ENCODE measurements at regions not wholly inside any gene's neighbourhood (a gene's known extent, or its start where the extent isn't known, plus 50 kb on each side); places are given as distances from the start of the nearest gene placed in this dataset.
A peak's percentile ranks its signal among the peaks of the same experiment; 100 is the strongest.

- peak overlapping the region; percentile 57 for H3K4me2 ChIP-seq (ENCODE audit: low read length)
These were observed 271.3 kb upstream of the CNTNAP2 start for GRCh38 chr7:145845345-145845744.

DNA sequence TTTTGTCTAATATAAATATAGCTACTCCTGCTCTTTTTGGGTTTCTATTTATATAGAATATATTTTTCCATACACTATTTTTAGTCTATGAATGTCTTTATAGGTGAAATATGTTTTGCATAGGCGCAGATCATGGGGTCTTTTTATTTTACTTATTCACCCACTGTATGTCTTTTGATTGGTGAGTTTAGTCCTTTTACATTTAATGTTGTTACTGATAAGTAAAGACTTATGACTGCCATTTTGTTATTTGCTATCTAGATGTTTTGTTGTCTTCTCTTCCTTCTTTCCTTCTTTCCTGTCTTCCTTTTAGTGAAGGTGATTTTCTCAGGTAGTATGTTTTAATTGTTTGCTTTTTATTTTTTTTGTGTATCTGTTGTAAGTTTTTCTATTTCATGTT is 276.8 kb upstream of the CNTNAP2 start:
- no peak overlapping the region for H3K9ac ChIP-seq (ENCODE audit: low read length)
- H3K4me1 ChIP-seq (ENCODE audit: insufficient read depth, low read length, severe bottlenecking) = peaks cover 20% of the 10 kb centered on the region
- no peak overlapping the region for H3K4me3 ChIP-seq (ENCODE audit: low read depth, low read length, poor library complexity, severe bottlenecking)
- H3K9me3 ChIP-seq (ENCODE audit: low read length) = peaks cover 5% of the 10 kb centered on the region; the same call in 1 of the 2 replicates
- no peaks in the 10 kb centered on the region for H4K20me1 ChIP-seq (ENCODE audit: insufficient read depth, low read length)
- no peaks in the 10 kb centered on the region for H3K36me3 ChIP-seq (ENCODE audit: insufficient read depth, low read length)
- H3K9me2 ChIP-seq (ENCODE audit: low read depth, low read length) = no peaks in the 10 kb centered on the region
- H3K27ac ChIP-seq (ENCODE audit: low read depth, low read length, poor library complexity, severe bottlenecking) = no peak overlapping the region
- no peaks in the 10 kb centered on the region for H3K79me2 ChIP-seq (ENCODE audit: insufficient read depth, low read length)
- no peaks in the 10 kb centered on the region for H3F3A ChIP-seq (ENCODE audit: insufficient read depth, low read length)
- H2AFZ ChIP-seq (ENCODE audit: low read length) = no peak overlapping the region
- H3K27me3 ChIP-seq (ENCODE audit: insufficient read depth, low read length) = no peaks in the 10 kb centered on the region
- no peak overlapping the region for H3K4me2 ChIP-seq (ENCODE audit: low read length)
- TF ChIP-seq, protein P1, sequence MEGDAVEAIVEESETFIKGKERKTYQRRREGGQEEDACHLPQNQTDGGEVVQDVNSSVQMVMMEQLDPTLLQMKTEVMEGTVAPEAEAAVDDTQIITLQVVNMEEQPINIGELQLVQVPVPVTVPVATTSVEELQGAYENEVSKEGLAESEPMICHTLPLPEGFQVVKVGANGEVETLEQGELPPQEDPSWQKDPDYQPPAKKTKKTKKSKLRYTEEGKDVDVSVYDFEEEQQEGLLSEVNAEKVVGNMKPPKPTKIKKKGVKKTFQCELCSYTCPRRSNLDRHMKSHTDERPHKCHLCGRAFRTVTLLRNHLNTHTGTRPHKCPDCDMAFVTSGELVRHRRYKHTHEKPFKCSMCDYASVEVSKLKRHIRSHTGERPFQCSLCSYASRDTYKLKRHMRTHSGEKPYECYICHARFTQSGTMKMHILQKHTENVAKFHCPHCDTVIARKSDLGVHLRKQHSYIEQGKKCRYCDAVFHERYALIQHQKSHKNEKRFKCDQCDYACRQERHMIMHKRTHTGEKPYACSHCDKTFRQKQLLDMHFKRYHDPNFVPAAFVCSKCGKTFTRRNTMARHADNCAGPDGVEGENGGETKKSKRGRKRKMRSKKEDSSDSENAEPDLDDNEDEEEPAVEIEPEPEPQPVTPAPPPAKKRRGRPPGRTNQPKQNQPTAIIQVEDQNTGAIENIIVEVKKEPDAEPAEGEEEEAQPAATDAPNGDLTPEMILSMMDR (IDR thresholded peaks at IDR 0.05; ENCODE audit: low read length) = no peak
- TF ChIP-seq EZH2 (IDR thresholded peaks at IDR 0.05; ENCODE audit: borderline replicate concordance, low read length) = no peak

More at GRCh38 chr7:145845345-145845744, 271.3 kb upstream of the CNTNAP2 start:
- Histone ChIP-seq H3K4me3 (ENCODE audit: low read depth, low read length, poor library complexity, severe bottlenecking) (peak overlapping the region; percentile 42), H3K36me3 (ENCODE audit: insufficient read depth, low read length) (no peaks in the 10 kb centered on the region), H3K9ac (ENCODE audit: low read length) (peak overlapping the region; percentile 28), H3K9me3 (ENCODE audit: low read length) (no peaks in the 10 kb centered on the region; the same call in 1 of the 2 replicates), H3K27ac (ENCODE audit: low read depth, low read length, poor library complexity, severe bottlenecking) (peak overlapping the region; percentile 88), H3K27me3 (ENCODE audit: insufficient read depth, low read length) (no peaks in the 10 kb centered on the region), H2AFZ (ENCODE audit: low read length) (0 out of 2 replicates have a peak overlapping the region, but pooled peaks have one; percentile 5), H3K9me2 (ENCODE audit: low read depth, low read length) (no peaks in the 10 kb centered on the region), H3K79me2 (ENCODE audit: insufficient read depth, low read length) (no peaks in the 10 kb centered on the region), H3K4me1 (ENCODE audit: insufficient read depth, low read length, severe bottlenecking) (peaks cover 56% of the 10 kb centered on the region), H3F3A (ENCODE audit: insufficient read depth, low read length) (no peaks in the 10 kb centered on the region), H4K20me1 (ENCODE audit: insufficient read depth, low read length) (no peaks in the 10 kb centered on the region)
- no peak for TF ChIP-seq EZH2 (IDR thresholded peaks at IDR 0.05; ENCODE audit: borderline replicate concordance, low read length)
- TF ChIP-seq, protein P1 (IDR thresholded peaks at IDR 0.05; ENCODE audit: low read length) = no peak

DNA sequence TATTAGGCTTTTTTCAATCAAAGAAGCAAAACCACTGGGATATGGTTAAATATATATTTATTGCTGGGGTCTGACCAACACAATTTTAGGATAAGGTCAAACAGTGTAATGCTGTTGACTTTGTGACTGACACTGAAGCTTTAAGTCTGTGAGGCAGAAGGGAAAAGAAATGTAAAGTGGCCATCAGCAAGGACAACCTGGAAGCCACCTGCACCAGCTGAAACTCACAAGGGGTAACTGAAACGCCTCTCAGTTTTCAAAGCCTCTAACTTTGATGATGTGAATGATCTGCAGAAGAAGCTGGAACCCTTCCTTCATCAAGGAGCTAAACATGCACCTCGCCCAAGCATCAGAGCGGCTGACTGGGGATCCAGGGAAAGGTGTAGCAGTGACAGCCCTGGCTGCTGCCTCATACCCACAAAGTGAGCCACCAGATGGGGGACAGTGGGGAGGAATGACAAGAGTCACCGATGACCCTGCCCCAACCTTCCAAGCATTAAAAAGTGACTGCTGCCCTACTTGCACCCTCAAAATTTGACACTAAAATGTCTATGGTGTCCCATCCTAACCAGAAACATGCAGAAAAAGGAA is 284.9 kb upstream of the CNTNAP2 start:
- Histone ChIP-seq H3K27ac (ENCODE audit: low read depth, low read length, poor library complexity, severe bottlenecking) (no peak overlapping the region), H3K4me2 (ENCODE audit: low read length) (no peak overlapping the region), H3K36me3 (ENCODE audit: insufficient read depth, low read length) (no peaks in the 10 kb centered on the region), H3K27me3 (ENCODE audit: insufficient read depth, low read length) (no peaks in the 10 kb centered on the region), H3K79me2 (ENCODE audit: insufficient read depth, low read length) (no peaks in the 10 kb centered on the region), H3K4me3 (ENCODE audit: low read depth, low read length, poor library complexity, severe bottlenecking) (no peak overlapping the region), H3K9ac (ENCODE audit: low read length) (no peak overlapping the region), H3K9me2 (ENCODE audit: low read depth, low read length) (no peaks in the 10 kb centered on the region), H3F3A (ENCODE audit: insufficient read depth, low read length) (no peaks in the 10 kb centered on the region; the same call in 1 of the 2 replicates), H3K4me1 (ENCODE audit: insufficient read depth, low read length, severe bottlenecking) (peaks cover 26% of the 10 kb centered on the region), H4K20me1 (ENCODE audit: insufficient read depth, low read length) (no peaks in the 10 kb centered on the region), H2AFZ (ENCODE audit: low read length) (no peak overlapping the region), H3K9me3 (ENCODE audit: low read length) (0 out of 2 replicates have a peak, but pooled peaks cover 5% of the 10 kb centered on the region)
- TF ChIP-seq, protein P1 (IDR thresholded peaks at IDR 0.05; ENCODE audit: low read length) = no peak
- TF ChIP-seq EZH2 (IDR thresholded peaks at IDR 0.05; ENCODE audit: borderline replicate concordance, low read length) = no peak

Measured in OCI-LY1 (cell line).